Liver (tissue), 8 donors: ENCODE measurements at regions not wholly inside any gene's neighbourhood (a gene's known extent, or its start where the extent isn't known, plus 50 kb on each side); places are given as distances from the start of the nearest gene placed in this dataset.

Source experiments
- DNase-seq: peaks from one replicate; pipeline ENCODE4 v3.0.0-alpha.2; 2017; ENCODE audit warnings: low spot score
- H3K27ac ChIP-seq, 2 donors: one replicate each; pipeline ENCODE4 v1.7.0; 2013; ENCODE audit warnings: inconsistent platforms in 2 of 2, low read length in 2 of 2, control low read depth in 1 of 2, low read depth in 1 of 2, mild to moderate bottlenecking in 1 of 2
- H3K27me3 ChIP-seq, 4 donors: one replicate each; pipeline versions ENCODE4 v1.6.1 to v1.7.0; 2013; ENCODE audit warnings: low read length in 3 of 4, inconsistent platforms in 1 of 4, mild to moderate bottlenecking in 1 of 4, moderate library complexity in 1 of 4; ENCODE audit not compliant: control insufficient read depth in 4 of 4, insufficient read depth in 4 of 4
- H3K36me3 ChIP-seq, 4 donors: one replicate each; pipeline versions ENCODE4 v1.6.1 to v1.7.0; 2013; ENCODE audit warnings: low read length in 3 of 4, mild to moderate bottlenecking in 3 of 4, low read depth in 1 of 4, moderate library complexity in 1 of 4; ENCODE audit not compliant: control insufficient read depth in 4 of 4, insufficient read depth in 3 of 4
- H3K4me1 ChIP-seq, 4 donors: one replicate each; pipeline versions ENCODE4 v1.6.1 to v1.7.0; 2013; ENCODE audit warnings: low read length in 3 of 4, mild to moderate bottlenecking in 3 of 4, moderate library complexity in 1 of 4; ENCODE audit not compliant: control insufficient read depth in 4 of 4, insufficient read depth in 4 of 4
- H3K4me3 ChIP-seq, 3 donors: one replicate each; pipeline versions ENCODE4 v1.6.1 to v1.7.0; 2013; ENCODE audit warnings: low read length in 3 of 3, control low read depth in 1 of 3, low read depth in 1 of 3, mild to moderate bottlenecking in 1 of 3
- H3K9ac ChIP-seq, 2 donors: one replicate each; pipeline ENCODE4 v1.7.0; 2013; ENCODE audit warnings: low read length in 2 of 2, mild to moderate bottlenecking in 2 of 2, moderate library complexity in 2 of 2, control low read depth in 1 of 2, low read depth in 1 of 2
- H3K9me3 ChIP-seq, 4 donors: one replicate each; pipeline versions ENCODE4 v1.6.1 to v1.7.0; 2013; ENCODE audit warnings: low read length in 3 of 4; ENCODE audit not compliant: control insufficient read depth in 4 of 4
- EGR1 ChIP-seq, 2 donors: IDR thresholded peaks; 2 replicates each; pipeline ENCODE4 v1.6.1; 2016 to 2018; ENCODE audit warnings: antibody characterized with exemption in 2 of 2, low read depth in 2 of 2
- FOXA1 ChIP-seq: IDR thresholded peaks from 2 replicates; pipeline ENCODE4 v1.6.1; 2016; ENCODE audit warnings: antibody characterized with exemption
- FOXA2 ChIP-seq: IDR thresholded peaks from 2 replicates; pipeline ENCODE4 v1.6.1; 2016; ENCODE audit warnings: antibody characterized with exemption
- GABPA ChIP-seq, 2 donors: IDR thresholded peaks in 1 of 2; conservative IDR thresholded peaks in 1 of 2; 2 replicates each; pipeline ENCODE4 v1.6.1; 2016; ENCODE audit warnings: antibody characterized with exemption in 2 of 2, mild to moderate bottlenecking in 1 of 2, moderate library complexity in 1 of 2
- HNF4A ChIP-seq, 2 donors: conservative IDR thresholded peaks; 2 replicates each; pipeline ENCODE4 v1.6.1; 2016; ENCODE audit warnings: antibody characterized with exemption in 2 of 2, mild to moderate bottlenecking in 2 of 2
- HNF4G ChIP-seq: IDR thresholded peaks from 2 replicates; pipeline ENCODE4 v1.6.1; 2016; ENCODE audit warnings: antibody characterized with exemption
- JUND ChIP-seq, 2 donors: IDR thresholded peaks; 2 replicates each; pipeline ENCODE4 v1.6.1; 2016; ENCODE audit warnings: antibody characterized with exemption in 2 of 2
- NR2F2 ChIP-seq: IDR thresholded peaks from 2 replicates; pipeline ENCODE4 v1.6.1; 2016; ENCODE audit warnings: antibody characterized with exemption
- RAD21 ChIP-seq, 2 donors: IDR thresholded peaks; 2 replicates each; pipeline ENCODE4 v1.6.1; 2016; ENCODE audit warnings: antibody characterized with exemption in 2 of 2, mild to moderate bottlenecking in 2 of 2
- REST ChIP-seq: IDR thresholded peaks from 2 replicates; pipeline ENCODE4 v1.6.1; 2016; ENCODE audit warnings: antibody characterized with exemption, mild to moderate bottlenecking
- RXRA ChIP-seq, 2 donors: IDR thresholded peaks; 2 replicates each; pipeline ENCODE4 v1.6.1; 2017 to 2018; ENCODE audit warnings: antibody characterized with exemption in 2 of 2, mild to moderate bottlenecking in 1 of 2
- SP1 ChIP-seq: IDR thresholded peaks from 2 replicates; pipeline ENCODE4 v1.6.1; 2018; ENCODE audit warnings: antibody characterized with exemption, mild to moderate bottlenecking
- TAF1 ChIP-seq: conservative IDR thresholded peaks from 2 replicates; pipeline ENCODE4 v1.6.1; 2016; ENCODE audit warnings: antibody characterized with exemption, mild to moderate bottlenecking
- YY1 ChIP-seq: IDR thresholded peaks from 2 replicates; pipeline ENCODE4 v1.6.1; 2016; ENCODE audit warnings: antibody characterized with exemption, mild to moderate bottlenecking
- WGBS: extraction: QIAGEN DNeasy Blood & Tissue Kit; methylation state at CpG from one replicate; pipeline ENCODE4 v1.1.7; 2013; 5-methylcytosine and 5-hydroxymethylcytosine counted together
- TF ChIP-seq, protein P1 (sequence below): fragments of 150-350 bp; IDR thresholded peaks from 2 replicates; pipeline ENCODE4 v1.5.1; 2017; ENCODE audit warnings: improper control_type of control experiment, low read depth, low read length; ENCODE audit not compliant: missing input control
- TF ChIP-seq, protein P2 (sequence below): IDR thresholded peaks from 2 replicates; pipeline ENCODE4 v1.6.1; 2016; ENCODE audit warnings: antibody characterized with exemption
- TF ChIP-seq, protein P3 (sequence below): IDR thresholded peaks from 2 replicates; pipeline ENCODE4 v1.6.1; 2016; ENCODE audit warnings: antibody characterized with exemption
- TF ChIP-seq, protein P4 (sequence below): IDR thresholded peaks from 2 replicates; pipeline ENCODE4 v1.6.1; 2016; ENCODE audit warnings: antibody characterized with exemption
- donor health status: healthy.
- donor health status: healthy.
- donor health status: healthy.
- donor health status: healthy.
- donor health status: healthy.

GRCh38 chr12:67829896-67830295, 159.4 kb upstream of the IFNG-AS1 start:
- Histone ChIP-seq H3K36me3 (no peaks in the 10 kb centered on the region), H3K4me3 (no peak overlapping the region), H3K9me3 (no peaks in the 10 kb centered on the region), H3K27me3 (no peaks in the 10 kb centered on the region), H3K9ac (no peak overlapping the region), H3K4me1 (no peaks in the 10 kb centered on the region), H3K27ac (no peak overlapping the region)
- TF ChIP-seq GABPA (IDR thresholded peaks at IDR 0.05 in 1 of 2, conservative IDR thresholded peaks at IDR 0.05 in 1 of 2) (no peak), SP1 (no peak), REST (no peak), NR2F2 (no peak), FOXA2 (no peak), RAD21 (IDR thresholded peaks at IDR 0.05) (no peak), RXRA (IDR thresholded peaks at IDR 0.05) (no peak), EGR1 (IDR thresholded peaks at IDR 0.05; ENCODE audit: low read depth in 2 of 2) (no peak), YY1 (no peak), HNF4A (conservative IDR thresholded peaks at IDR 0.05) (no peak), FOXA1 (no peak), JUND (IDR thresholded peaks at IDR 0.05) (no peak), HNF4G (no peak), TAF1 (no peak)
- TF ChIP-seq, protein P1, sequence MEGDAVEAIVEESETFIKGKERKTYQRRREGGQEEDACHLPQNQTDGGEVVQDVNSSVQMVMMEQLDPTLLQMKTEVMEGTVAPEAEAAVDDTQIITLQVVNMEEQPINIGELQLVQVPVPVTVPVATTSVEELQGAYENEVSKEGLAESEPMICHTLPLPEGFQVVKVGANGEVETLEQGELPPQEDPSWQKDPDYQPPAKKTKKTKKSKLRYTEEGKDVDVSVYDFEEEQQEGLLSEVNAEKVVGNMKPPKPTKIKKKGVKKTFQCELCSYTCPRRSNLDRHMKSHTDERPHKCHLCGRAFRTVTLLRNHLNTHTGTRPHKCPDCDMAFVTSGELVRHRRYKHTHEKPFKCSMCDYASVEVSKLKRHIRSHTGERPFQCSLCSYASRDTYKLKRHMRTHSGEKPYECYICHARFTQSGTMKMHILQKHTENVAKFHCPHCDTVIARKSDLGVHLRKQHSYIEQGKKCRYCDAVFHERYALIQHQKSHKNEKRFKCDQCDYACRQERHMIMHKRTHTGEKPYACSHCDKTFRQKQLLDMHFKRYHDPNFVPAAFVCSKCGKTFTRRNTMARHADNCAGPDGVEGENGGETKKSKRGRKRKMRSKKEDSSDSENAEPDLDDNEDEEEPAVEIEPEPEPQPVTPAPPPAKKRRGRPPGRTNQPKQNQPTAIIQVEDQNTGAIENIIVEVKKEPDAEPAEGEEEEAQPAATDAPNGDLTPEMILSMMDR, result no peak
- TF ChIP-seq, protein P2, sequence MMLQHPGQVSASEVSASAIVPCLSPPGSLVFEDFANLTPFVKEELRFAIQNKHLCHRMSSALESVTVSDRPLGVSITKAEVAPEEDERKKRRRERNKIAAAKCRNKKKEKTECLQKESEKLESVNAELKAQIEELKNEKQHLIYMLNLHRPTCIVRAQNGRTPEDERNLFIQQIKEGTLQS, result no peak
- TF ChIP-seq, protein P3, sequence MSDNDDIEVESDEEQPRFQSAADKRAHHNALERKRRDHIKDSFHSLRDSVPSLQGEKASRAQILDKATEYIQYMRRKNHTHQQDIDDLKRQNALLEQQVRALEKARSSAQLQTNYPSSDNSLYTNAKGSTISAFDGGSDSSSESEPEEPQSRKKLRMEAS, result no peak
- TF ChIP-seq, protein P4, sequence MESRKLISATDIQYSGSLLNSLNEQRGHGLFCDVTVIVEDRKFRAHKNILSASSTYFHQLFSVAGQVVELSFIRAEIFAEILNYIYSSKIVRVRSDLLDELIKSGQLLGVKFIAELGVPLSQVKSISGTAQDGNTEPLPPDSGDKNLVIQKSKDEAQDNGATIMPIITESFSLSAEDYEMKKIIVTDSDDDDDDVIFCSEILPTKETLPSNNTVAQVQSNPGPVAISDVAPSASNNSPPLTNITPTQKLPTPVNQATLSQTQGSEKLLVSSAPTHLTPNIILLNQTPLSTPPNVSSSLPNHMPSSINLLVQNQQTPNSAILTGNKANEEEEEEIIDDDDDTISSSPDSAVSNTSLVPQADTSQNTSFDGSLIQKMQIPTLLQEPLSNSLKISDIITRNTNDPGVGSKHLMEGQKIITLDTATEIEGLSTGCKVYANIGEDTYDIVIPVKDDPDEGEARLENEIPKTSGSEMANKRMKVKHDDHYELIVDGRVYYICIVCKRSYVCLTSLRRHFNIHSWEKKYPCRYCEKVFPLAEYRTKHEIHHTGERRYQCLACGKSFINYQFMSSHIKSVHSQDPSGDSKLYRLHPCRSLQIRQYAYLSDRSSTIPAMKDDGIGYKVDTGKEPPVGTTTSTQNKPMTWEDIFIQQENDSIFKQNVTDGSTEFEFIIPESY, result no peak
- 92% methylated on average over 4 of the region's 4 CpGs for WGBS
- no peak for DNase-seq
